Osteoblast (primary cell): ENCODE measurements at regions not wholly inside any gene's neighbourhood (a gene's known extent, or its start where the extent isn't known, plus 50 kb on each side); places are given as distances from the start of the nearest gene placed in this dataset.

Experiments used
- DNase-seq: peaks from one replicate; pipeline ENCODE4 v3.0.0; 2011; ENCODE audit warnings: low spot score, mixed read lengths; ENCODE audit not compliant: insufficient read length; ENCODE audit errors: missing footprints
- H2AFZ ChIP-seq: 2 replicates; pipeline ENCODE4 v1.6.0; 2011; ENCODE audit warnings: mild to moderate bottlenecking, low read length
- H3K27ac ChIP-seq: 2 replicates; pipeline ENCODE4 v1.5.1; 2011; ENCODE audit warnings: mild to moderate bottlenecking, low read depth, low read length, moderate library complexity
- H3K27me3 ChIP-seq: 2 replicates; pipeline ENCODE4 v1.6.0; 2012; ENCODE audit warnings: mild to moderate bottlenecking, control low read depth, inconsistent platforms, low read length, moderate library complexity; ENCODE audit not compliant: insufficient read depth
- H3K36me3 ChIP-seq: 2 replicates; pipeline ENCODE4 v1.5.1; 2011; ENCODE audit warnings: mild to moderate bottlenecking, low read length, control low read depth, moderate library complexity; ENCODE audit not compliant: insufficient read depth
- H3K4me1 ChIP-seq: 2 replicates; pipeline ENCODE4 v1.5.1; 2011; ENCODE audit warnings: mild to moderate bottlenecking, low read length, control low read depth, moderate library complexity; ENCODE audit not compliant: insufficient read depth
- H3K4me2 ChIP-seq: 2 replicates; pipeline ENCODE4 v1.6.0; 2011; ENCODE audit warnings: mild to moderate bottlenecking, low read length; ENCODE audit not compliant: insufficient read depth
- H3K4me3 ChIP-seq: fragments of 200-600 bp; sonication (generic); 3 replicates; pipeline ENCODE4 v1.5.1; 2012; ENCODE audit warnings: mild to moderate bottlenecking, low read length, inconsistent platforms; ENCODE audit not compliant: insufficient read depth
- H3K79me2 ChIP-seq: 2 replicates; pipeline ENCODE4 v1.6.0; 2012; ENCODE audit warnings: mild to moderate bottlenecking, low read length, control low read depth, inconsistent platforms; ENCODE audit not compliant: insufficient read depth
- H3K9me3 ChIP-seq: 2 replicates; pipeline ENCODE4 v1.5.1; 2011; ENCODE audit warnings: low read depth, low read length, control low read depth
- H4K20me1 ChIP-seq: 2 replicates; pipeline ENCODE4 v1.6.0; 2012; ENCODE audit warnings: mild to moderate bottlenecking, low read length, control low read depth; ENCODE audit not compliant: insufficient read depth
- TF ChIP-seq, protein P1 (sequence below): IDR thresholded peaks from 2 replicates; pipeline ENCODE4 v1.5.1; 2011; ENCODE audit warnings: mild to moderate bottlenecking, low read depth, low read length, moderate library complexity; ENCODE audit errors: extremely low read depth

DNA sequence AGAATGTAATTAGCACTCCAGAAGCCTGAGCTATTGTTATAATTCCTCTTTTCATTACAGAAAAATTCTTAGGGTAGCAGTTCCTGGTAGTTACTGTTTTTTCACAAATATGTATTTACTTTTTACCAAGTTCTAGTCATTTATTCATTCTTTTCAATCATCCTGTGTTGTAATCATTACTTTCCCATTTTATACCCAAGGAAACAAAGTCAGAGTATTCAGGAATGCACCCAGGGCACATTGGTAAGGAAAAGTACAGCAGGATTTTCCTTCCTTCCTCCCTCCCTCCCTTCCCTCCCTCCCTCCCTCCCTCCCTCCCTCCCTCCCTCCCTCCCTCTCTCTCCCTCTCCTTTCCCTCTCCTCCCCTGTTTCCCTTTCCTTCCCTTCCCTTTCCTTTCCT is 115.9 kb upstream of the RBFOX1 start:
- TF ChIP-seq, protein P1, sequence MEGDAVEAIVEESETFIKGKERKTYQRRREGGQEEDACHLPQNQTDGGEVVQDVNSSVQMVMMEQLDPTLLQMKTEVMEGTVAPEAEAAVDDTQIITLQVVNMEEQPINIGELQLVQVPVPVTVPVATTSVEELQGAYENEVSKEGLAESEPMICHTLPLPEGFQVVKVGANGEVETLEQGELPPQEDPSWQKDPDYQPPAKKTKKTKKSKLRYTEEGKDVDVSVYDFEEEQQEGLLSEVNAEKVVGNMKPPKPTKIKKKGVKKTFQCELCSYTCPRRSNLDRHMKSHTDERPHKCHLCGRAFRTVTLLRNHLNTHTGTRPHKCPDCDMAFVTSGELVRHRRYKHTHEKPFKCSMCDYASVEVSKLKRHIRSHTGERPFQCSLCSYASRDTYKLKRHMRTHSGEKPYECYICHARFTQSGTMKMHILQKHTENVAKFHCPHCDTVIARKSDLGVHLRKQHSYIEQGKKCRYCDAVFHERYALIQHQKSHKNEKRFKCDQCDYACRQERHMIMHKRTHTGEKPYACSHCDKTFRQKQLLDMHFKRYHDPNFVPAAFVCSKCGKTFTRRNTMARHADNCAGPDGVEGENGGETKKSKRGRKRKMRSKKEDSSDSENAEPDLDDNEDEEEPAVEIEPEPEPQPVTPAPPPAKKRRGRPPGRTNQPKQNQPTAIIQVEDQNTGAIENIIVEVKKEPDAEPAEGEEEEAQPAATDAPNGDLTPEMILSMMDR, result no peak
- Histone ChIP-seq H3K27ac (no peak overlapping the region), H3K9me3 (no peaks in the 10 kb centered on the region), H3K36me3 (no peaks in the 10 kb centered on the region), H2AFZ (no peak overlapping the region), H3K4me1 (no peaks in the 10 kb centered on the region), H3K4me3 (no peak overlapping the region), H3K27me3 (no peaks in the 10 kb centered on the region), H3K4me2 (no peak overlapping the region), H4K20me1 (no peaks in the 10 kb centered on the region), H3K79me2 (no peaks in the 10 kb centered on the region)
- no peak for DNase-seq

DNA sequence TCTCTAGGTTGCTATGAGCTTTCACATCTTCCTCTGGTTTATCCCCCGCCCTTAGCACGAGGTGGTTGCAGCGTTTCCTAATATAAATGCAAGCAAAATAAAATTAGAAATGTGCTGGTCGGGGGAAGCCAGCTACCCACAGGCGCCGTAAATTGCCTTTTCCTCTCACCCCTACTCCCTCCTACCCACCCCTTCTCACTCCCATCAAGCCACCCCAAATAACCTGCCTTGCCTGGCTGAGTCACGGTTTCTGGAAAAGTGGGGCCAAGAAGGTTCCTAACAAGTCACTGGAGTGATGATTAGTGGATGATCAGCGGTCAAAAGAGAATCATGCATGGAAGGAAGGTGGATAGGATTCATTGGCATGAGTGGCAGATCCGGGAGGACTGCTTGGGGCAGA is 120.9 kb upstream of the RBFOX1 start:
- DNase-seq, result no peak
- TF ChIP-seq, protein P1, result no peak
- Histone ChIP-seq H2AFZ (no peak overlapping the region), H3K4me2 (no peak overlapping the region), H3K27me3 (no peaks in the 10 kb centered on the region), H3K9me3 (no peaks in the 10 kb centered on the region), H3K4me1 (no peaks in the 10 kb centered on the region), H3K79me2 (no peaks in the 10 kb centered on the region), H3K27ac (no peak overlapping the region), H3K4me3 (no peak overlapping the region), H4K20me1 (no peaks in the 10 kb centered on the region), H3K36me3 (no peaks in the 10 kb centered on the region)

DNA sequence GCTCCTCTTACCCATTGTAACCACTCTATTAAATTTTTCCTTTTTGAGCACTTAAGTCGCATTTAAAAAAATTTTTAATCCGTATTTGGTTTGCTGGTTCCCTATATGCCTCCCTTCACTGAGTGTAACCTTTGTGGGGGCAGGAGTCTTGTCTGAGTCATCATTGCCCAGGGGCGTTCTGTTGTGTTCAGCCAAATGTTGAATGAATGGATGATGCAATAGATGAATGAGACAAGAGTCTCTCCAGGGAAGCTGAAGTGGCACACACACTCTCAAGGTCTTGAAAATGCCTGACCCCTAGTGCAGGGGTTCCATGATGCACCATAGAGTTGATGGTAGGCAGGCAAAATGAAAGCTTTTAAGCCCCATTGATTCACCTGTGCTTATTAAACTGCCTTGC is 123.0 kb upstream of the RBFOX1 start:
- H3K27me3 ChIP-seq, result no peaks in the 10 kb centered on the region
- no peaks in the 10 kb centered on the region for H3K36me3 ChIP-seq
- no peaks in the 10 kb centered on the region for H4K20me1 ChIP-seq
- no peak for DNase-seq
- H3K27ac ChIP-seq, result no peak overlapping the region
- no peak overlapping the region for H3K4me3 ChIP-seq
- no peaks in the 10 kb centered on the region for H3K9me3 ChIP-seq
- H3K79me2 ChIP-seq, result no peaks in the 10 kb centered on the region
- H3K4me1 ChIP-seq, result no peaks in the 10 kb centered on the region
- TF ChIP-seq, protein P1, result no peak
- H2AFZ ChIP-seq, result no peak overlapping the region
- H3K4me2 ChIP-seq, result no peak overlapping the region

DNA sequence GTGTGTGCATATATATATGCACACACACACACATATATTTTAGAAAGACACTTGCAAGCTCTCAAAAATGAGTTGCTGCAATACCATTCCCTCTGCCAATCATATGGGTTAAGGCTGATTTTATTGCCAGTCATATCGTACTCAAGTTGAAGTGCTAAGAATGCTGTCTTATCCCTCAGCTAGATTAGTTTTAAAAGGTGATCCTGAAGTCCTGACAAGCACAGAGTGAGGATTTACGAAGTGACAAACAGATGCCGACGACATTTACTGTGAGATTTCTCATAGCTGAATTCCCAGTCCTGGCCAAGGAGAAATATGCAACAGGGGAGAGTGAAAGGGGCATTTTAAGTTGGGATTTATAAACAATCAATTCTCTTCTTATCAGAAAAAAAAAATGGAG is 126.2 kb upstream of the RBFOX1 start:
- Histone ChIP-seq H3K4me2 (no peak overlapping the region), H4K20me1 (no peaks in the 10 kb centered on the region), H3K27me3 (no peaks in the 10 kb centered on the region), H2AFZ (no peak overlapping the region), H3K36me3 (no peaks in the 10 kb centered on the region), H3K4me3 (no peak overlapping the region), H3K79me2 (no peaks in the 10 kb centered on the region), H3K9me3 (no peaks in the 10 kb centered on the region), H3K4me1 (no peaks in the 10 kb centered on the region), H3K27ac (no peak overlapping the region)
- TF ChIP-seq, protein P1, result no peak
- DNase-seq, result no peak
